Activated CD4-positive, alpha-beta T cell treated with anti-CD3 and anti-CD28 coated beads for 36 hours (primary cell): ENCODE measurements at regions not wholly inside any gene's neighbourhood (a gene's known extent, or its start where the extent isn't known, plus 50 kb on each side); places are given as distances from the start of the nearest gene placed in this dataset.

Experiments
- ATAC-seq: fragments of 200-7000 bp; cut with Tn5 transposase; one replicate; pipeline ENCODE4 v1.10.0; 2021; ENCODE audit warnings: mild to moderate bottlenecking, moderate library complexity
- CTCF ChIA-PET: fragments of 350-600 bp; sonication (Branson Sonifier 250); formaldehyde crosslinking; loops from one replicate; lab custom pipeline; 2021; ENCODE audit warnings: antibody characterized with exemption; lab: Charles Lee
- POLR2A ChIA-PET: fragments of 350-600 bp; sonication (Branson Sonifier 250); formaldehyde crosslinking; loops from one replicate; lab custom pipeline; 2021; ENCODE audit warnings: antibody characterized with exemption, inconsistent platforms; lab: Charles Lee
- DNase-seq: peaks from one replicate; pipeline ENCODE4 v3.0.0-alpha.2; 2020
- H3K27ac Mint-ChIP-seq: one replicate; pipeline ENCODE4 v1.8.0; 2021; ENCODE audit warnings: mixed read lengths
- H3K27me3 Mint-ChIP-seq: one replicate; pipeline ENCODE4 v1.8.0; 2021; ENCODE audit warnings: mixed read lengths
- H3K36me3 Mint-ChIP-seq: one replicate; pipeline ENCODE4 v1.8.0; 2021; ENCODE audit warnings: low read depth, mixed read lengths
- H3K4me1 Mint-ChIP-seq: one replicate; pipeline ENCODE4 v1.8.0; 2021; ENCODE audit warnings: mixed read lengths
- H3K4me3 Mint-ChIP-seq: one replicate; pipeline ENCODE4 v1.8.0; 2021; ENCODE audit warnings: mild to moderate bottlenecking, moderate library complexity, mixed read lengths
- H3K9me3 Mint-ChIP-seq: one replicate; pipeline ENCODE4 v1.8.0; 2021; ENCODE audit warnings: low read depth, mixed read lengths
- intact Hi-C, 2 experiments: fragments of 100-400 bp; cut with DNase I in 1 of 2; cut with micrococcal nuclease in 1 of 2; formaldehyde crosslinking; loops; one replicate each; pipeline versions ENCODE4 v1.14.2 to v1.15.1; 2022 to 2024; cut with DNase I, micrococcal nuclease

GRCh38 chr6:122040261-122040660 is 359.2 kb upstream of the HSF2 start:
- peaks cover 16% of the 10 kb centered on the region for H3K27me3 Mint-ChIP-seq
- no peak for ATAC-seq
- H3K27ac Mint-ChIP-seq = no peak overlapping the region
- intact Hi-C loops = no loop called here
- H3K36me3 Mint-ChIP-seq = no peaks in the 10 kb centered on the region
- no peak overlapping the region for H3K4me3 Mint-ChIP-seq
- CTCF ChIA-PET = no interaction called here
- POLR2A ChIA-PET = no interaction called here
- DNase-seq = no peak
- H3K9me3 Mint-ChIP-seq = no peaks in the 10 kb centered on the region
- peaks cover 11% of the 10 kb centered on the region for H3K4me1 Mint-ChIP-seq

- ATAC-seq (no peak), DNase-seq (peak; percentile 6)
- H3K27ac Mint-ChIP-seq = no peak overlapping the region
- H3K36me3 Mint-ChIP-seq = no peaks in the 10 kb centered on the region
- H3K9me3 Mint-ChIP-seq = no peaks in the 10 kb centered on the region
- intact Hi-C loops = no loop called here
- H3K4me1 Mint-ChIP-seq = peaks cover 11% of the 10 kb centered on the region
- ChIA-PET CTCF (no interaction called here), POLR2A (no interaction called here)
- H3K4me3 Mint-ChIP-seq = no peak overlapping the region
- H3K27me3 Mint-ChIP-seq = peaks cover 16% of the 10 kb centered on the region
Measured at GRCh38 chr6:122042380-122042779, 357.1 kb upstream of the HSF2 start.

- no peaks in the 10 kb centered on the region for H3K36me3 Mint-ChIP-seq
- POLR2A ChIA-PET = no interaction called here
- peaks cover 12% of the 10 kb centered on the region for H3K27me3 Mint-ChIP-seq
Measured at GRCh38 chr6:122042960-122043735, 356.3 kb upstream of the HSF2 start.

GRCh38 chr6:122048570-122048969 is 350.9 kb upstream of the HSF2 start:
- CTCF ChIA-PET = no interaction called here
- H3K36me3 Mint-ChIP-seq = no peaks in the 10 kb centered on the region
- no peak overlapping the region for H3K4me3 Mint-ChIP-seq
- POLR2A ChIA-PET = no interaction called here
- no peak for DNase-seq
- H3K27ac Mint-ChIP-seq = no peak overlapping the region
- H3K4me1 Mint-ChIP-seq = peaks cover under 1% of the 10 kb centered on the region
- intact Hi-C loops = no loop called here
- ATAC-seq = no peak
- H3K27me3 Mint-ChIP-seq = peaks cover 7% of the 10 kb centered on the region
- H3K9me3 Mint-ChIP-seq = no peaks in the 10 kb centered on the region

More at GRCh38 chr6:122042960-122043735, 356.3 kb upstream of the HSF2 start:
- intact Hi-C loops = no loop called here
- CTCF ChIA-PET = no interaction called here
- Mint-ChIP-seq H3K4me3 (no peak overlapping the region), H3K4me1 (peaks cover 11% of the 10 kb centered on the region), H3K27ac (no peak overlapping the region), H3K9me3 (no peaks in the 10 kb centered on the region)
- ATAC-seq (no peak), DNase-seq (no peak)

GRCh38 chr6:122049341-122049740 is 350.1 kb upstream of the HSF2 start:
- ChIA-PET POLR2A (no interaction called here), CTCF (no interaction called here)
- no peak overlapping the region for H3K27ac Mint-ChIP-seq
- H3K9me3 Mint-ChIP-seq = no peaks in the 10 kb centered on the region
- intact Hi-C loops = no loop called here
- H3K27me3 Mint-ChIP-seq = peaks cover 7% of the 10 kb centered on the region
- no peaks in the 10 kb centered on the region for H3K36me3 Mint-ChIP-seq
- no peak overlapping the region for H3K4me3 Mint-ChIP-seq
- ATAC-seq (no peak), DNase-seq (no peak)
- no peaks in the 10 kb centered on the region for H3K4me1 Mint-ChIP-seq

- no peak overlapping the region for H3K27ac Mint-ChIP-seq
- H3K4me1 Mint-ChIP-seq = no peaks in the 10 kb centered on the region
- H3K36me3 Mint-ChIP-seq = no peaks in the 10 kb centered on the region
- H3K9me3 Mint-ChIP-seq = no peaks in the 10 kb centered on the region
- no peak overlapping the region for H3K4me3 Mint-ChIP-seq
- ChIA-PET POLR2A (no interaction called here), CTCF (interaction anchor here (1.6 kb wide), 1 partner anchor 11 kb away, joined by 3 read pairs; no protein-coding TSS in a partner anchor)
- DNase-seq = no peak
- intact Hi-C loops = no loop called here
- no peak for ATAC-seq
- H3K27me3 Mint-ChIP-seq = peaks cover 5% of the 10 kb centered on the region
Measured at GRCh38 chr6:122050242-122050755, 349.2 kb upstream of the HSF2 start.

- H3K4me3 Mint-ChIP-seq = no peak overlapping the region
- ChIA-PET CTCF (interaction anchor here (0.6 to 0.7 kb wide), 2 partner anchors 11 to 20 kb away, joined by 3 read pairs; no protein-coding TSS in a partner anchor), POLR2A (no interaction called here)
- intact Hi-C loops = no loop called here
- ATAC-seq = no peak
- no peak for DNase-seq
- no peaks in the 10 kb centered on the region for H3K36me3 Mint-ChIP-seq
- peaks cover 5% of the 10 kb centered on the region for H3K27me3 Mint-ChIP-seq
- H3K9me3 Mint-ChIP-seq = no peaks in the 10 kb centered on the region
- H3K4me1 Mint-ChIP-seq = no peaks in the 10 kb centered on the region
- no peak overlapping the region for H3K27ac Mint-ChIP-seq
Measured at GRCh38 chr6:122052346-122052900, 347.0 kb upstream of the HSF2 start.

- H3K36me3 Mint-ChIP-seq = no peaks in the 10 kb centered on the region
- H3K27ac Mint-ChIP-seq = no peak overlapping the region
- ChIA-PET POLR2A (no interaction called here), CTCF (no interaction called here)
- H3K4me3 Mint-ChIP-seq = no peak overlapping the region
- ATAC-seq = no peak
- peaks cover 2% of the 10 kb centered on the region for H3K27me3 Mint-ChIP-seq
- H3K4me1 Mint-ChIP-seq = no peaks in the 10 kb centered on the region
- intact Hi-C loops = no loop called here
- no peak for DNase-seq
- no peaks in the 10 kb centered on the region for H3K9me3 Mint-ChIP-seq
Measured at GRCh38 chr6:122059918-122060317, 339.5 kb upstream of the HSF2 start.

GRCh38 chr6:122061855-122062254 is 337.6 kb upstream of the HSF2 start:
- no peaks in the 10 kb centered on the region for H3K36me3 Mint-ChIP-seq
- no peak for ATAC-seq
- no peak overlapping the region for H3K27ac Mint-ChIP-seq
- ChIA-PET POLR2A (no interaction called here), CTCF (interaction anchor here (0.7 to 1.5 kb wide), 3 partner anchors 10 to 28 kb away, joined by 3 read pairs; no protein-coding TSS in a partner anchor)
- no peaks in the 10 kb centered on the region for H3K4me1 Mint-ChIP-seq
- H3K4me3 Mint-ChIP-seq = no peak overlapping the region
- DNase-seq = no peak
- intact Hi-C loops = no loop called here
- no peaks in the 10 kb centered on the region for H3K9me3 Mint-ChIP-seq
- H3K27me3 Mint-ChIP-seq = peaks cover 2% of the 10 kb centered on the region

GRCh38 chr6:122063076-122063475 is 336.4 kb upstream of the HSF2 start:
- no peak overlapping the region for H3K4me3 Mint-ChIP-seq
- peaks cover 4% of the 10 kb centered on the region for H3K27me3 Mint-ChIP-seq
- no peak overlapping the region for H3K27ac Mint-ChIP-seq
- no peak for ATAC-seq
- CTCF ChIA-PET = no interaction called here
- POLR2A ChIA-PET = no interaction called here
- no peaks in the 10 kb centered on the region for H3K4me1 Mint-ChIP-seq
- intact Hi-C loops = no loop called here
- H3K9me3 Mint-ChIP-seq = no peaks in the 10 kb centered on the region
- DNase-seq = no peak
- H3K36me3 Mint-ChIP-seq = no peaks in the 10 kb centered on the region

- Mint-ChIP-seq H3K4me1 (no peaks in the 10 kb centered on the region), H3K9me3 (no peaks in the 10 kb centered on the region), H3K36me3 (no peaks in the 10 kb centered on the region), H3K27ac (no peak overlapping the region), H3K27me3 (peaks cover 4% of the 10 kb centered on the region), H3K4me3 (no peak overlapping the region)
- intact Hi-C loops = no loop called here
- ChIA-PET CTCF (interaction anchor here (0.7 kb wide), 1 partner anchor 11 kb away, joined by 3 read pairs; no protein-coding TSS in a partner anchor), POLR2A (no interaction called here)
- ATAC-seq = no peak
- no peak for DNase-seq
Measured at GRCh38 chr6:122063761-122064160, 335.7 kb upstream of the HSF2 start.

GRCh38 chr6:122066200-122066599 is 333.3 kb upstream of the HSF2 start:
- H3K27ac Mint-ChIP-seq = no peak overlapping the region
- H3K9me3 Mint-ChIP-seq = no peaks in the 10 kb centered on the region
- no peak overlapping the region for H3K4me3 Mint-ChIP-seq
- POLR2A ChIA-PET = no interaction called here
- CTCF ChIA-PET = no interaction called here
- H3K36me3 Mint-ChIP-seq = no peaks in the 10 kb centered on the region
- no peak for ATAC-seq
- no peak for DNase-seq
- no peaks in the 10 kb centered on the region for H3K4me1 Mint-ChIP-seq
- intact Hi-C loops = no loop called here
- H3K27me3 Mint-ChIP-seq = peaks cover 5% of the 10 kb centered on the region
